BLaER1 treated with 17β-estradiol and CSF1 and Interleukin-3, amounts not matched to agents 10 nM and 100 nM (cell line): ENCODE measurements at regions not wholly inside any gene's neighbourhood (a gene's known extent, or its start where the extent isn't known, plus 50 kb on each side); places are given as distances from the start of the nearest gene placed in this dataset.
"Not testable (repeated sequence)": the region's sequence is repeated elsewhere in the genome, so short reads cannot be mapped to it uniquely, and the experiment has no call there.

Source experiments
- H3K27ac ChIP-seq, 11 experiments: shearing (Covaris generic); formaldehyde crosslinking; 2 replicates each; pipeline ENCODE4 v1.8.1; 2022
- H3K27me3 ChIP-seq, 11 experiments: shearing (Covaris generic); formaldehyde crosslinking; 2 replicates each; pipeline ENCODE4 v1.8.1; 2022
- H3K36me3 ChIP-seq, 11 experiments: shearing (Covaris generic); formaldehyde crosslinking; 2 replicates each; pipeline ENCODE4 v1.8.1; 2022
- H3K4me1 ChIP-seq, 10 experiments: shearing (Covaris generic); formaldehyde crosslinking; 2 replicates each; pipeline ENCODE4 v1.8.1; 2022
- H3K4me2 ChIP-seq, 11 experiments: shearing (Covaris generic); formaldehyde crosslinking; 2 replicates each; pipeline ENCODE4 v1.8.1; 2022
- H3K4me3 ChIP-seq, 10 experiments: shearing (Covaris generic); formaldehyde crosslinking; 2 replicates each; pipeline ENCODE4 v1.8.1; 2022
- H3K9ac ChIP-seq, 11 experiments: shearing (Covaris generic); formaldehyde crosslinking; 2 replicates each; pipeline ENCODE4 v1.8.1; 2022
- H3K9me3 ChIP-seq, 11 experiments: shearing (Covaris generic); formaldehyde crosslinking; replicated peaks in 1 of 11; 2 replicates each; pipeline ENCODE4 v1.8.1; 2022
- H4K20me1 ChIP-seq, 11 experiments: shearing (Covaris generic); formaldehyde crosslinking; 2 replicates each; pipeline ENCODE4 v1.8.1; 2022
- Cebpa-rat ChIP-seq, 11 experiments: shearing (Covaris generic); IDR thresholded peaks; 2 replicates each; pipeline ENCODE4 v1.8.1; 2022

- Histone ChIP-seq H3K9ac (no peak overlapping the region), H4K20me1 (no peaks in the 10 kb centered on the region), H3K9me3 (no peaks in the 10 kb centered on the region), H3K4me2 (no peak overlapping the region), H3K27ac (no peak overlapping the region), H3K27me3 (no peaks in the 10 kb centered on the region), H3K4me1 (no peaks in the 10 kb centered on the region), H3K36me3 (no peaks in the 10 kb centered on the region), H3K4me3 (no peak overlapping the region)
- no peak for TF ChIP-seq Cebpa-rat (IDR thresholded peaks at IDR 0.05)
These were observed 790.8 kb downstream of the SOCS6 start for GRCh38 chr18:71079606-71080005.

DNA sequence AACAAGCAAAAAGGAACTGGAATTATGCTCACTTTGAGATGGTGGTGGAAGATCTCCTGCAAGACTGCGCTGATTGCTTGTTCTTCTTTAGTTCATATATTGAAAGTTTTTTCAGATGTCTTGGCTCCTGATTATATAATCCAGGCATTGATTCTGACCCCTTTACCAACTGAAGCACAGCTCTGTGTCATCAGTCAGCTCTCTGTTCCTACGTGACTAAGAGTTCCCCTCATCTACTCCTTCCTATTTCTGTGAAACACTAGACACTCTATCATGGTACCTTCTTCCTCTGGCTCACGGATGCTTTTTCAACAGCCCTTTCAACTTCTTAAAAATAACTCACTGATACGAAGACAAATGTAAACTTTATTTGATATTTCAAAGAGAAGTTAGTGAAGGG lies 788.6 kb downstream of the SOCS6 start:
- Histone ChIP-seq H3K4me2 (no peak overlapping the region), H3K36me3 (no peaks in the 10 kb centered on the region), H3K9me3 (no peaks in the 10 kb centered on the region), H3K27me3 (no peaks in the 10 kb centered on the region), H3K9ac (no peak overlapping the region), H3K27ac (no peak overlapping the region), H3K4me1 (no peaks in the 10 kb centered on the region), H4K20me1 (no peaks in the 10 kb centered on the region), H3K4me3 (no peak overlapping the region)
- no peak for TF ChIP-seq Cebpa-rat (IDR thresholded peaks at IDR 0.05)

- no peaks in the 10 kb centered on the region for H3K36me3 ChIP-seq
- H3K4me2 ChIP-seq = no peak overlapping the region
- no peak for TF ChIP-seq Cebpa-rat (IDR thresholded peaks at IDR 0.05)
- H4K20me1 ChIP-seq = no peaks in the 10 kb centered on the region
- H3K9me3 ChIP-seq = no peaks in the 10 kb centered on the region
- no peaks in the 10 kb centered on the region for H3K27me3 ChIP-seq
- H3K4me3 ChIP-seq = no peak overlapping the region
- no peaks in the 10 kb centered on the region for H3K4me1 ChIP-seq
- no peak overlapping the region for H3K27ac ChIP-seq
- no peak overlapping the region for H3K9ac ChIP-seq
These were observed 786.3 kb downstream of the SOCS6 start for GRCh38 chr18:71075147-71075546.

DNA sequence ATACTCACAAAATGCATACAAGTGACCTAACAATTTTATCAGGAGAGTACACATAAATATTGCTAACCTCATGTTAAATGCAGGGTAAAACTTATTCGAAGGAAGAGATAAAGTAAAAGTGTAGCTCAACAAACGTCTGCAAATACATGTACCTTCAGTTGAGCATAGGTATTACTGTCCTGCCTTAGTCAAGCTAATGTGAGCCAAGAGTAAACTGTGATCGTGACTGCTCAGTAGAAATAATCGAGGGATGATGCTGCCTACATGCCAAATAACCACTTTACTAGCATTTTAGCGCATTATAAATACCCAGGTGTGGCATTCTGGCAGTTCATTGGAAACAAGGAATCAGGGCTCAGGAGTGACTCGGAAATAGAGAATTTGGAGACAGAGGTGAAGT lies 779.5 kb downstream of the SOCS6 start:
- TF ChIP-seq Cebpa-rat (IDR thresholded peaks at IDR 0.05) = no peak

GRCh38 chr18:71049893-71050292 lies 761.0 kb downstream of the SOCS6 start:
- Histone ChIP-seq H4K20me1 (no peaks in the 10 kb centered on the region), H3K36me3 (no peaks in the 10 kb centered on the region), H3K27me3 (no peaks in the 10 kb centered on the region), H3K27ac (no peak overlapping the region), H3K4me1 (no peaks in the 10 kb centered on the region), H3K9me3 (no peaks in the 10 kb centered on the region), H3K4me3 (no peak overlapping the region), H3K9ac (no peak overlapping the region), H3K4me2 (no peak overlapping the region)
- no peak for TF ChIP-seq Cebpa-rat (IDR thresholded peaks at IDR 0.05)

More for the DNA sequence above, 779.5 kb downstream of the SOCS6 start:
- Histone ChIP-seq H3K4me1 (no peaks in the 10 kb centered on the region), H3K36me3 (no peaks in the 10 kb centered on the region), H3K9ac (no peak overlapping the region), H3K27me3 (no peaks in the 10 kb centered on the region), H3K27ac (no peak overlapping the region), H3K4me3 (no peak overlapping the region), H3K9me3 (no peaks in the 10 kb centered on the region), H4K20me1 (no peaks in the 10 kb centered on the region), H3K4me2 (no peak overlapping the region)

DNA sequence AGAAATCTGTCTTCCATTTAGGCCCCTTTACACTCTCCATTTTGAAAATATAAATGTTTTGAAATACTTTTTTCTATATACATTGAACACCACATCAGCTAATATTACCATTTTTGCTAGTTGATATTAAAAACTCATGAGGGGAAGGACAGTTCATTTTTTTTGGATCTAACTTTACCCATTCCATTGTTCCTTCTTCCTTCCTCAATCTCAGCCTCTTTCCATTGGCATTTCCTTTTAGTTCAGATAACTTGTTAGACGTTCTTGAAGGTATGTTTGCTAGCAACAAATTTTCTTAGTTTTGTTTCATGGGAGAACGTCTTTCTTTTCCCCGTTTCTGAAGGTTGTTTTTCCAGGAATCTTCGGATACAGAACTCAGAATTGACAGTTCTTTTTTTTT lies 759.0 kb downstream of the SOCS6 start:
- H3K4me1 ChIP-seq = no peaks in the 10 kb centered on the region
- no peak overlapping the region for H3K4me3 ChIP-seq
- no peak overlapping the region for H3K4me2 ChIP-seq
- no peaks in the 10 kb centered on the region for H3K27me3 ChIP-seq
- no peak overlapping the region for H3K27ac ChIP-seq
- TF ChIP-seq Cebpa-rat (IDR thresholded peaks at IDR 0.05) = no peak
- no peaks in the 10 kb centered on the region for H3K36me3 ChIP-seq
- no peaks in the 10 kb centered on the region for H4K20me1 ChIP-seq
- H3K9ac ChIP-seq = no peak overlapping the region
- no peaks in the 10 kb centered on the region for H3K9me3 ChIP-seq

GRCh38 chr18:71045331-71046065 lies 756.7 kb downstream of the SOCS6 start:
- no peak for TF ChIP-seq Cebpa-rat (IDR thresholded peaks at IDR 0.05)
- Histone ChIP-seq H3K9ac (no peak overlapping the region), H3K4me1 (no peaks in the 10 kb centered on the region), H3K4me3 (no peak overlapping the region), H3K36me3 (no peaks in the 10 kb centered on the region), H3K4me2 (no peak overlapping the region), H3K27ac (no peak overlapping the region), H3K9me3 (no peaks in the 10 kb centered on the region), H3K27me3 (no peaks in the 10 kb centered on the region), H4K20me1 (no peaks in the 10 kb centered on the region)

DNA sequence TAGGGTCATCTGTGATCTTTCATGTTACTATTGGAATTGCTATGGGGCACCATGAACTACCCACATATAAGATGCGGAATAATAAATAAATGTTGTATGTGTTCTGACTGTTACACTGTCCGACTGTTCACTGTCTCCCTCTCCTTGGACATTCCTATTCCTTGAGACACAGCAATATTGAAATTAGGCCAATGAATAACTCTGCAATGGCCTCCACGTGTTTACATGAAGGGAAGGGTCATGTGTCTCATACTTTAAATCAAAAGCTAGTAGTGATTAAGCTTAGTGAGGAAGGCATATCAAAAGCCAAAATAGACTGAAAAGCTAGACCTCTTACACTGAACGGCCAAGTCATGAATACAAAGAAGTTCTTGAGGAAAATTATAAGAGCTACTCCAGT lies 751.3 kb downstream of the SOCS6 start:
- Histone ChIP-seq H3K4me1 (no peaks in the 10 kb centered on the region), H3K36me3 (no peaks in the 10 kb centered on the region), H3K4me2 (no peak overlapping the region), H3K27ac (no peak overlapping the region), H3K4me3 (no peak overlapping the region), H3K27me3 (no peaks in the 10 kb centered on the region), H4K20me1 (no peaks in the 10 kb centered on the region), H3K9me3 (no peaks in the 10 kb centered on the region), H3K9ac (no peak overlapping the region)
- TF ChIP-seq Cebpa-rat (IDR thresholded peaks at IDR 0.05) = no peak

GRCh38 chr18:71038196-71038595 lies 749.4 kb downstream of the SOCS6 start:
- H3K27ac ChIP-seq = no peak overlapping the region
- no peak overlapping the region for H3K4me2 ChIP-seq
- H3K9me3 ChIP-seq = no peaks in the 10 kb centered on the region
- no peaks in the 10 kb centered on the region for H3K27me3 ChIP-seq
- H3K4me3 ChIP-seq = no peak overlapping the region
- H3K36me3 ChIP-seq = no peaks in the 10 kb centered on the region
- H4K20me1 ChIP-seq = no peaks in the 10 kb centered on the region
- H3K9ac ChIP-seq = no peak overlapping the region
- no peak for TF ChIP-seq Cebpa-rat (IDR thresholded peaks at IDR 0.05)
- H3K4me1 ChIP-seq = no peaks in the 10 kb centered on the region

DNA sequence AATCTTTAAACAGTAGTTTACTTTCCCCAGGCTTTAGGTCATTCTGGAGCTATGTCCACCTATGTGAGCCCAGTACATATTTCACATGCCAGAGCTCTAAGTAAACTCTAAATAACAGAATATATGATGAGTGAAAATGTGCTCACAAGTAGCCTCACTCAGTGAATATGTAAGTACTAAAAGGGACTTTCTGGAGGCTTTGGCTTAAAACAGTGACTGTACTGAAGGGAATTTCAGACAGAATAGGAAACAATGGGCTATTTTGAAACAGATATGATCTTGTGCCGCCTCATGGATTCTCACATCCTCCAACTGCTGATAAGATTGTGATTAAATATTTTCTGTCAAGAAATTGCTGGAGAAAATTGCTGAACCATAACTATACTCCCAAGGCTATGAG lies 747.9 kb downstream of the SOCS6 start:
- no peak overlapping the region for H3K27ac ChIP-seq

DNA sequence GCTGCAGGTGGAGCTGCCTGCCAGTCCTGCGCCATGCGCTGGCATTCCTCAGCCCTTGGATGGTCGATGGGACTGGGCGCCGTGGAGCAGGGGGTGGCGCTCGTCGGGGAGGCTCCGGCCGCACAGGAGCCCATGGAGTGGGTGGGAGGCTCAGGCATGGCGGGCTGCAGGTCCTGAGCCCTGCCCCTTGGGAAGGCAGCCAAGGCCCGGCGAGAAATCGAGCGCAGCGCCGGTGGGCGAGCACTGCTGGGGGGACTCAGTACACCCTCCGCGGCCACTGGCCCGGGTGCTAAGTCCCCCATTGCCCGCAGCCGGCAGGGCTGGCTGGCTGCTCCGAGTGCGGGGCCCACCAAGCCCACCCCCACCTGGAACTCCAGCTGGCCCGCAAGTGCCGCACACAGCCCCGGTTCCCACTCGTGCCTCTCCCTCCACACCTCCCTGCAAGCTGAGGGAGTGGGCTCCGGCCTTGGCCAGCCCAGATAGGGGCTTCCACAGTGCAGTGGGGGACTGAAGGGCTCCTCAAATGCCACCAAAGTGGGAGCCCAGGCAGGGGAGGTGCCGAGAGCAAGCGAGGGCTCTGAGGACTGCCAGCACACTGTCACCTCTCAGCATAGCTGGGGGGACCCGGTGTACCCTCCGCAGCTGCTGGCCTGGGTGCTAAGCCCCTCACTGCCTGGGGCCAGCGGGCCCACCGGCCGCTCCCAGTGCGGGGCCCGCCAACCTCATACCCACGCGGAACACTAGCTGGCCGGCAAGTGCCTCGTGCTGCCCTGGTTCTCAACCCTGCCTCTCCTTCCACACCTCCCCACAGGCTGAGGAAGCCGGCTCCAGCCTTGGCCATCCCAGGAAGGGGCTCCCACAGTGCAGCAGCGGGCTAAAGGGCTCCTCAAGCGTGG lies 742.7 kb downstream of the SOCS6 start:
- H3K27ac ChIP-seq, H3K4me2 ChIP-seq, H3K27me3 ChIP-seq, H4K20me1 ChIP-seq, H3K4me1 ChIP-seq, H3K4me3 ChIP-seq, H3K9ac ChIP-seq, H3K36me3 ChIP-seq: not testable (repeated sequence)
- peaks cover 8 to 36% (median 29%) of the 10 kb centered on the region in 11 experiments; a peak in 18 of 22 replicates for H3K9me3 ChIP-seq

More for the DNA sequence above, 747.9 kb downstream of the SOCS6 start:
- Histone ChIP-seq H3K36me3 (no peaks in the 10 kb centered on the region), H3K9ac (no peak overlapping the region), H3K27me3 (no peaks in the 10 kb centered on the region), H3K9me3 (peaks cover 0 to 6% (median 5%) of the 10 kb centered on the region in 11 experiments; a peak in 13 of 22 replicates), H3K4me2 (no peak overlapping the region), H3K4me1 (no peaks in the 10 kb centered on the region), H3K4me3 (no peak overlapping the region), H4K20me1 (no peaks in the 10 kb centered on the region)
- TF ChIP-seq Cebpa-rat (IDR thresholded peaks at IDR 0.05) = no peak

DNA sequence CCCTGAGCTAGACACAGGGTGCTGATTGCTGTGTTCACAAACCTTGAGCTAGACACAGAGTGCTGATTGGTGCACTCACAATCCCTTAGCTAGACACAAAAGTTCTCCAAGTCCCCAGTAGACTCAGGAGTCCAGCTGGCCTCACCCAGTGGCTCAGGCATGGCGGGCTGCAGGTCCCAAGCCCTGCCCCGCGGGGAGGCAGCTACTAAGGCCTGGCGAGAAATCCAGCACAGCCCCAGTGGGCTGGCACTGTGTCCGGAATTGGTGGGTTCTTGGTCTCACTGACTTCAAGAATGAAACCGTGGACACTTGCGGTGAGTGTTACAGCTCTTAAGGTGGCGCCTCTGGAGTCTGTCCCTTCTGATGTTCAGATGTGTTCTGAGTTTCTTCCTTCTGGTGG lies 741.2 kb downstream of the SOCS6 start:
- H3K4me1 ChIP-seq, H3K4me3 ChIP-seq, H3K36me3 ChIP-seq, H3K9ac ChIP-seq, H4K20me1 ChIP-seq, H3K27me3 ChIP-seq, H3K4me2 ChIP-seq, H3K27ac ChIP-seq: not testable (repeated sequence)
- peaks cover 8 to 36% (median 29%) of the 10 kb centered on the region in 11 experiments; a peak in 18 of 22 replicates for H3K9me3 ChIP-seq
